ENCODE measurements at regions not wholly inside any gene's neighbourhood (a gene's known extent, or its start where the extent isn't known, plus 50 kb on each side); places are given as distances from the start of the nearest gene placed in this dataset.

DNA sequence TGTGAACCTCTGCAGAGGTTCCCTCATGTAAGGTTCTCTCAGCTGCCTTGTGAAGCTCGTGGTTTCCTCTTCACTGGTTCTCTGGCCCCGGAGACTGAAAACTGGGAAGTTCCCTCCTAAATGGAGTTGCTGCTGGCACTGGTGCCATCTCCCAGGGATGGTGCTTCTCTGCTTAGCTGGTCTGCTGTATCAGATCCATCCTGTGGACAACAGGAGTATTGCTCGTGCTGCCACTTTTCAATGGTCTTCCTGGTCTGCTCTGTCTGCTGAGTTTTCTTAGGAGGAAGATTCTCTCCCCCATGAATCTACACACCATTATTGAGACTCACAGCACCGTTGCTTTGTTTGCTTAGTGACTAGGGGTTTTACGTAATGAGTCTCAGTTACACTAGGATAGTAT lies 247.8 kb downstream of the OTUD1 start:
- no peaks in the 10 kb centered on the region for H3K79me2 ChIP-seq (ENCODE audit: insufficient read depth, low read length)
- no peak overlapping the region for H3K4me2 ChIP-seq (ENCODE audit: insufficient read depth, low read length)
- no peak overlapping the region for H3K27ac ChIP-seq (ENCODE audit: low read length)
- H3K36me3 ChIP-seq (ENCODE audit: insufficient read depth, low read length): no peaks in the 10 kb centered on the region
- no peak overlapping the region for H3K9ac ChIP-seq (ENCODE audit: low read depth, low read length)
- H3K4me3 ChIP-seq (ENCODE audit: low read depth in 1 of 2, low read length in 2 of 2): no peak overlapping the region
- H3K27me3 ChIP-seq (ENCODE audit: insufficient read depth, low read length, poor library complexity): no peaks in the 10 kb centered on the region
- no peaks in the 10 kb centered on the region for H3K4me1 ChIP-seq (ENCODE audit: insufficient read depth, low read length)
- DNase-seq (no peak), ATAC-seq (ENCODE audit: insufficient read depth, low read depth) (no peak)
- H2AFZ ChIP-seq (ENCODE audit: low read depth, low read length): no peak overlapping the region
- no peaks in the 10 kb centered on the region for H4K20me1 ChIP-seq (ENCODE audit: insufficient read depth, low read length)
- H3K9me3 ChIP-seq (ENCODE audit: insufficient read depth, low read length, severe bottlenecking): no peaks in the 10 kb centered on the region
- no peak for TF ChIP-seq EZH2 (IDR thresholded peaks at IDR 0.05; ENCODE audit: borderline replicate concordance, low read depth, low read length, severe bottlenecking)
- TF ChIP-seq, protein P1, sequence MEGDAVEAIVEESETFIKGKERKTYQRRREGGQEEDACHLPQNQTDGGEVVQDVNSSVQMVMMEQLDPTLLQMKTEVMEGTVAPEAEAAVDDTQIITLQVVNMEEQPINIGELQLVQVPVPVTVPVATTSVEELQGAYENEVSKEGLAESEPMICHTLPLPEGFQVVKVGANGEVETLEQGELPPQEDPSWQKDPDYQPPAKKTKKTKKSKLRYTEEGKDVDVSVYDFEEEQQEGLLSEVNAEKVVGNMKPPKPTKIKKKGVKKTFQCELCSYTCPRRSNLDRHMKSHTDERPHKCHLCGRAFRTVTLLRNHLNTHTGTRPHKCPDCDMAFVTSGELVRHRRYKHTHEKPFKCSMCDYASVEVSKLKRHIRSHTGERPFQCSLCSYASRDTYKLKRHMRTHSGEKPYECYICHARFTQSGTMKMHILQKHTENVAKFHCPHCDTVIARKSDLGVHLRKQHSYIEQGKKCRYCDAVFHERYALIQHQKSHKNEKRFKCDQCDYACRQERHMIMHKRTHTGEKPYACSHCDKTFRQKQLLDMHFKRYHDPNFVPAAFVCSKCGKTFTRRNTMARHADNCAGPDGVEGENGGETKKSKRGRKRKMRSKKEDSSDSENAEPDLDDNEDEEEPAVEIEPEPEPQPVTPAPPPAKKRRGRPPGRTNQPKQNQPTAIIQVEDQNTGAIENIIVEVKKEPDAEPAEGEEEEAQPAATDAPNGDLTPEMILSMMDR (IDR thresholded peaks at IDR 0.05; ENCODE audit: borderline replicate concordance, extremely low read depth, low read length, poor library complexity, severe bottlenecking): no peak

DNA sequence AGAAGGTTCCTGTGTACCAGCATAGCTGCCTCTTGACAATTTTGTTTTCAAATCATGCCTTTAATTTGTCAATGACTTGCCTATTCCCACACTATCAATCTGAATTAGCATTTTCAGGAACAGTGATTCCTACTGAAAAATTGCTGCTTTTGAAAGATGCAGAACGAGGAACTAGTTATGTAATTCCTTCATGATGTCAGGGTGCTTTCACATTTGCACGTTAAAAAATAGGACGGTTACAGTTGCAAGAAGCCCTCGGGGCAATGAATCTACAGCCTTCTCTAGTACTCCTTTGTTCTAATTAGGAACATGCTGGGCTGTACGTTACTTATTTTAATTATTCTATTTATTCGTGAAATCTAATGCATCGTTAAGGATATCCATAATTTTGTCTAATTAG lies 253.9 kb downstream of the OTUD1 start:
- Histone ChIP-seq H3K4me1 (ENCODE audit: insufficient read depth, low read length) (no peaks in the 10 kb centered on the region), H3K4me3 (ENCODE audit: low read depth in 1 of 2, low read length in 2 of 2) (no peak overlapping the region), H3K27ac (ENCODE audit: low read length) (no peak overlapping the region), H3K9me3 (ENCODE audit: insufficient read depth, low read length, severe bottlenecking) (no peaks in the 10 kb centered on the region), H2AFZ (ENCODE audit: low read depth, low read length) (no peak overlapping the region), H3K9ac (ENCODE audit: low read depth, low read length) (no peak overlapping the region), H4K20me1 (ENCODE audit: insufficient read depth, low read length) (no peaks in the 10 kb centered on the region), H3K27me3 (ENCODE audit: insufficient read depth, low read length, poor library complexity) (no peaks in the 10 kb centered on the region), H3K4me2 (ENCODE audit: insufficient read depth, low read length) (no peak overlapping the region), H3K36me3 (ENCODE audit: insufficient read depth, low read length) (no peaks in the 10 kb centered on the region), H3K79me2 (ENCODE audit: insufficient read depth, low read length) (no peaks in the 10 kb centered on the region)
- no peak for ATAC-seq (ENCODE audit: insufficient read depth, low read depth)
- no peak for DNase-seq
- TF ChIP-seq EZH2 (IDR thresholded peaks at IDR 0.05; ENCODE audit: borderline replicate concordance, low read depth, low read length, severe bottlenecking): no peak
- TF ChIP-seq, protein P1 (IDR thresholded peaks at IDR 0.05; ENCODE audit: borderline replicate concordance, extremely low read depth, low read length, poor library complexity, severe bottlenecking): no peak

DNA sequence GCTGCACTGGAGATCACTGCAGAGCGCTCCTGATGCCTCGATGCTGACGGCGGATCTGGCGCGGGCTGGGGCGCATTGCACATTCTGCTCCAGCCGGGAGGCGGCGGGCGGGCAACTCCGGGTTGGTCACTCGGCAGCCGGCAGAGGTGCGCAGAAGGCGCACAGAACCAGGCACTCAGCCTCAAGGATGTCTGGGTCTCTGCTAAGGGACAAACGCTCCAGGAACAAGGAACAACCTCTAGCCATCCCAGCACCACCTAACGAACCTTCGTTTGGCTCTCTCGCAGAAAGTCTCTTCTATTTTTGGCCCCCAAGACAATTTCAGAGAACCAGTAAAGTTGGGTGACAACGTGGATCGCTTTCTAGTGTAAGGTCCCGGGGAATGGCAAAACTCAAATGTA lies 254.6 kb downstream of the OTUD1 start:
- no peaks in the 10 kb centered on the region for H3K9me3 ChIP-seq (ENCODE audit: insufficient read depth, low read length, severe bottlenecking)
- H3K9ac ChIP-seq (ENCODE audit: low read depth, low read length): no peak overlapping the region
- ATAC-seq (ENCODE audit: insufficient read depth, low read depth): no peak
- H4K20me1 ChIP-seq (ENCODE audit: insufficient read depth, low read length): no peaks in the 10 kb centered on the region
- H2AFZ ChIP-seq (ENCODE audit: low read depth, low read length): no peak overlapping the region
- no peak for TF ChIP-seq EZH2 (IDR thresholded peaks at IDR 0.05; ENCODE audit: borderline replicate concordance, low read depth, low read length, severe bottlenecking)
- TF ChIP-seq, protein P1 (IDR thresholded peaks at IDR 0.05; ENCODE audit: borderline replicate concordance, extremely low read depth, low read length, poor library complexity, severe bottlenecking): no peak
- no peak overlapping the region for H3K4me3 ChIP-seq (ENCODE audit: low read depth in 1 of 2, low read length in 2 of 2)
- H3K4me2 ChIP-seq (ENCODE audit: insufficient read depth, low read length): no peak overlapping the region
- H3K27ac ChIP-seq (ENCODE audit: low read length): no peak overlapping the region
- DNase-seq: no peak
- H3K4me1 ChIP-seq (ENCODE audit: insufficient read depth, low read length): no peaks in the 10 kb centered on the region
- no peaks in the 10 kb centered on the region for H3K36me3 ChIP-seq (ENCODE audit: insufficient read depth, low read length)
- H3K79me2 ChIP-seq (ENCODE audit: insufficient read depth, low read length): no peaks in the 10 kb centered on the region
- H3K27me3 ChIP-seq (ENCODE audit: insufficient read depth, low read length, poor library complexity): no peaks in the 10 kb centered on the region

DNA sequence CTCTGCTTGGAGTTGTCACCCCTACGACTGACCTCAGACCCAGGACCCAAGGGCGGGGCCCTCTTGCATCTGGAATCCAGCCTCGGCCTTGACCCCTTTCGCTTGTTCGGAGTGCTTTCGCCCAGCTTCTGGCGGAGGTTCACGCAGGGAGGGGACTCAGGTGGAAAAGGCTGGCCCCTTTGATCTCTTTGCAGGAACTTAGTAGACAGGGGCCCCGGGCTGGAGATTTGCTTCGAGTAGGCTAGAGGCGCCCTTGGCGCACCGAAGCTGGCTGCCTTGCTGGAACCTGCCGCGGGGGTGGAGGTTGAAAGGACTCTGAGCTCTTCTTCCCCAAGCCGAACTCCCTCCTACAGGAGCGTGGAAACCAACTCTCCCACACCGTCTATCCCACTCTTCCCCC lies 255.1 kb downstream of the OTUD1 start:
- TF ChIP-seq, protein P1 (IDR thresholded peaks at IDR 0.05; ENCODE audit: borderline replicate concordance, extremely low read depth, low read length, poor library complexity, severe bottlenecking): no peak
- no peak for TF ChIP-seq EZH2 (IDR thresholded peaks at IDR 0.05; ENCODE audit: borderline replicate concordance, low read depth, low read length, severe bottlenecking)
- H3K79me2 ChIP-seq (ENCODE audit: insufficient read depth, low read length): no peaks in the 10 kb centered on the region
- no peak overlapping the region for H3K9ac ChIP-seq (ENCODE audit: low read depth, low read length)
- no peak overlapping the region for H2AFZ ChIP-seq (ENCODE audit: low read depth, low read length)
- H3K27me3 ChIP-seq (ENCODE audit: insufficient read depth, low read length, poor library complexity): no peaks in the 10 kb centered on the region
- H3K27ac ChIP-seq (ENCODE audit: low read length): no peak overlapping the region
- no peak for DNase-seq
- no peaks in the 10 kb centered on the region for H3K9me3 ChIP-seq (ENCODE audit: insufficient read depth, low read length, severe bottlenecking)
- no peak overlapping the region for H3K4me2 ChIP-seq (ENCODE audit: insufficient read depth, low read length)
- H3K4me3 ChIP-seq (ENCODE audit: low read depth in 1 of 2, low read length in 2 of 2): no peak overlapping the region
- no peak for ATAC-seq (ENCODE audit: insufficient read depth, low read depth)
- no peaks in the 10 kb centered on the region for H4K20me1 ChIP-seq (ENCODE audit: insufficient read depth, low read length)
- no peaks in the 10 kb centered on the region for H3K4me1 ChIP-seq (ENCODE audit: insufficient read depth, low read length)
- H3K36me3 ChIP-seq (ENCODE audit: insufficient read depth, low read length): no peaks in the 10 kb centered on the region

All from DND-41 (cell line).